WI38 (cell line): ENCODE measurements at regions not wholly inside any gene's neighbourhood (a gene's known extent, or its start where the extent isn't known, plus 50 kb on each side); places are given as distances from the start of the nearest gene placed in this dataset.
"Not testable (repeated sequence)": the region's sequence is repeated elsewhere in the genome, so short reads cannot be mapped to it uniquely, and the experiment has no call there.

ENCODE experiments used
- H3K4me3 ChIP-seq: 2 replicates; pipeline ENCODE4 v1.5.1; 2011; ENCODE audit warnings: low read depth, mild to moderate bottlenecking, control low read depth, low read length
- TF ChIP-seq, protein P1 (sequence below): IDR thresholded peaks from 2 replicates; pipeline ENCODE4 v1.5.1; 2012; ENCODE audit warnings: low read depth, mild to moderate bottlenecking, control low read depth, low read length

DNA sequence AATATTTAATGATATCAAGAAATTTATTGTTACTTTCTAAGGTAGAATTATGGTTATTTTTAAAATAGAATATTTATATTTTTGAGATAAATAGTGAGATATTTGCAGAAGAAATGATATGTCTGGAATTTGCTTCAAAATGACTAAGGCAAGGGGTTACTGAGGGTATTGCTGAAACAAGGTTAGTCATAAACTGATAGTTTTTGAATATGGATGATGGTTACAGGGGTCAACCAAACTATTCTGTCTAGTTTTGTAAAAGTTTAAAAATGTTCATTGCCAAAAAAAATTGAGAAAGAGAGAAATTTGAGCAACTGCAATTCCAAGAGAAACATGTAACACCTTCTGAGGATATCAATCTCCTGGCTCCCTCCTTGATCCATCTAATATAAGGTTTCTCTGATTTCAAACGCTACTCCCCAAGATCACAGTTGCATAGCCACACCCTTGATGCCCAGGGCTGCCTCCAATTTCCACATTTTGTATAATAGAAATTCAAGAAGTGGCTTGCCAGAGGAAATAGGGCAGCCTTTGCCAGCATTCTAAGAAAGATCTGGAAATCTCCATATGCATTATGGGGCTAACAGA lies 159.4 kb upstream of the NAMPT start:
- TF ChIP-seq, protein P1, sequence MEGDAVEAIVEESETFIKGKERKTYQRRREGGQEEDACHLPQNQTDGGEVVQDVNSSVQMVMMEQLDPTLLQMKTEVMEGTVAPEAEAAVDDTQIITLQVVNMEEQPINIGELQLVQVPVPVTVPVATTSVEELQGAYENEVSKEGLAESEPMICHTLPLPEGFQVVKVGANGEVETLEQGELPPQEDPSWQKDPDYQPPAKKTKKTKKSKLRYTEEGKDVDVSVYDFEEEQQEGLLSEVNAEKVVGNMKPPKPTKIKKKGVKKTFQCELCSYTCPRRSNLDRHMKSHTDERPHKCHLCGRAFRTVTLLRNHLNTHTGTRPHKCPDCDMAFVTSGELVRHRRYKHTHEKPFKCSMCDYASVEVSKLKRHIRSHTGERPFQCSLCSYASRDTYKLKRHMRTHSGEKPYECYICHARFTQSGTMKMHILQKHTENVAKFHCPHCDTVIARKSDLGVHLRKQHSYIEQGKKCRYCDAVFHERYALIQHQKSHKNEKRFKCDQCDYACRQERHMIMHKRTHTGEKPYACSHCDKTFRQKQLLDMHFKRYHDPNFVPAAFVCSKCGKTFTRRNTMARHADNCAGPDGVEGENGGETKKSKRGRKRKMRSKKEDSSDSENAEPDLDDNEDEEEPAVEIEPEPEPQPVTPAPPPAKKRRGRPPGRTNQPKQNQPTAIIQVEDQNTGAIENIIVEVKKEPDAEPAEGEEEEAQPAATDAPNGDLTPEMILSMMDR: no peak
- H3K4me3 ChIP-seq: no peak overlapping the region

DNA sequence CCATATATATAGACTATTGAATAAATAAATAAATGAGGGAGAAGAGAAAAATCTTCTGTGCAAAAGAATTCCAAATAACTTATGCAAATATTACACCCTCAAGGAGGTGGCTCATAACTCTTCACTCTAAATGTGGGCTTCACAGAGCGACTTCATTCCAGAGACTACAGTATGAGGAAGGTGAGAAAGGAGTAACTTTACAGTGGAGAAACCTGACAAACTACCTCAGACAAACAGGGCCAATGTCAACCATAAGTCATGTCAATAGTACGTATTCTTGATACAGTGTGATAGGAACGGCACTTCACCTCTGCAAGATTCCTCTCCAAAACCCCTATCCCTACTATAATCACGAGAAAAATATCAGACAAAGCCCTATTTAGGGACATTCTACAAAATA lies 158.4 kb upstream of the NAMPT start:
- TF ChIP-seq, protein P1: no peak
- no peak overlapping the region for H3K4me3 ChIP-seq

DNA sequence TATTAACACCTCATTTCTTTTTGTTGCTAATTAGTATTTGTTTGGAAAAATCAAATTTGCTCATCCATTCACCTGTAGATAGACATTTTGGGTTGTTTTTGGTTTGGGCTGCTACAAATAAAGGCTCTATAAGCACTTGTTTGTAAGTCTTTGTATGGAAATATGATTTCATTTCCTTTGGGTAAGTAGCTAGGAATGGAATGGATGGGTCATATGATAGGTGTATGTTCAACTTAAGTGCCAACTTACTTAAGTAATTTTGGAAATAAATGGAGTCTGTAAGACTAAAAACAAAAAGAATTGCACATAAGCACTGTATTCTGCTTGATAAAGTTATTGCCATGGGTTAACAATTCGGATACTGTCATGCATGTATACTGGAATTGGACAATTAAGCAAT lies 157.7 kb upstream of the NAMPT start:
- H3K4me3 ChIP-seq: no peak overlapping the region
- TF ChIP-seq, protein P1: no peak

DNA sequence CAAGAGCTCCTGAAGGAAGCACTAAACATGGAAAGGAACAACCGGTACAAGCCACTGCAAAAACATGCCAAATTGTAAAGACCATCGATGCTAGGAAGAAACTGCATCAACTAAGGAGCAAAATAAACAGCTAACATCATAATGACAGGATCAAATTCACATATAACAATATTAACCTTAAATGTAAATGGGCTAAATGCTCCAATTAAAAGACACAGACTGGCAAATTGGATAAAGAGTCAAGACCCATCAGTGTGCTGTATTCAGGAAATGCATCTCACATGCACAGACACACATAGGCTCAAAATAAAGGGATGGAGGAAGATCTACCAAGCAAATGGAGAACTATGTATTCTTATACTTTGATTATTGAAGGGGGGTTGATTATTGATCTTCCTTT lies 156.6 kb upstream of the NAMPT start:
- not testable (repeated sequence) for H3K4me3 ChIP-seq

DNA sequence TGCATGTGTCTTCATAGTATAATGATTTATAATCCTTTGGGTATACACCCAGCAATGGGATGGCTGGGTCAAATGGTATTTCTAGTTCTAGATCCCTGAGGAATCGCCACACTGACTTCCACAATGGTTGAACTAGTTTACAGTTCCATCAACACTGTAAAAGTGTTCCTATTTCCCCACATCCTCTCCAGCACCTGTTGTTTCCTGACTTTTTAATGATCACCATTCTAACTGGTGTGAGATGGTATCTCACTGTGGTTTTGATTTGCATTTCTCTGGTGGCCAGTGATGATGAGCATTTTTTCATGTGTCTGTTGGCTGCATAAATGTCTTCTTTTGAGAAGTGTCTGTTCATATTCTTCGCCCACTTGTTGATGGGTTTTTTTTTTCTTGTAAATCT lies 152.2 kb upstream of the NAMPT start:
- not testable (repeated sequence) for H3K4me3 ChIP-seq

DNA sequence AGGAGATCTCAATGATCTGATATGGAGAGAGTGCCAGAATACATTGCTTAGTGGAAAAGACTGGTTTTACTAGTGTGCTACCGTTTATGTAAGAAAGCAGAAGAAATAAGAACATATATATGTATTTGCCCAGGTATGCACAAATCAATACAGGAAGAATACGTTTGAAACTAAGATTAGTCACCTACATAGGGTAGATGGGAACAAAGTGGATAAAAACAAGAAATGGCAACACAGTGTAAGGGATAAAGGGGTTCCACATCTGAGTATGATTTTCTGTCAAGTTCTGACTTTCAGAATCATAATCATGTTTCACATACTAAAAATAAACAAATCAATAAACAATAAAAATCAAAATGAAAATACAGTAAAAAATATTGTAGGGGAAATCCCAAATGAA lies 148.6 kb upstream of the NAMPT start:
- TF ChIP-seq, protein P1: no peak
- H3K4me3 ChIP-seq: no peak overlapping the region

DNA sequence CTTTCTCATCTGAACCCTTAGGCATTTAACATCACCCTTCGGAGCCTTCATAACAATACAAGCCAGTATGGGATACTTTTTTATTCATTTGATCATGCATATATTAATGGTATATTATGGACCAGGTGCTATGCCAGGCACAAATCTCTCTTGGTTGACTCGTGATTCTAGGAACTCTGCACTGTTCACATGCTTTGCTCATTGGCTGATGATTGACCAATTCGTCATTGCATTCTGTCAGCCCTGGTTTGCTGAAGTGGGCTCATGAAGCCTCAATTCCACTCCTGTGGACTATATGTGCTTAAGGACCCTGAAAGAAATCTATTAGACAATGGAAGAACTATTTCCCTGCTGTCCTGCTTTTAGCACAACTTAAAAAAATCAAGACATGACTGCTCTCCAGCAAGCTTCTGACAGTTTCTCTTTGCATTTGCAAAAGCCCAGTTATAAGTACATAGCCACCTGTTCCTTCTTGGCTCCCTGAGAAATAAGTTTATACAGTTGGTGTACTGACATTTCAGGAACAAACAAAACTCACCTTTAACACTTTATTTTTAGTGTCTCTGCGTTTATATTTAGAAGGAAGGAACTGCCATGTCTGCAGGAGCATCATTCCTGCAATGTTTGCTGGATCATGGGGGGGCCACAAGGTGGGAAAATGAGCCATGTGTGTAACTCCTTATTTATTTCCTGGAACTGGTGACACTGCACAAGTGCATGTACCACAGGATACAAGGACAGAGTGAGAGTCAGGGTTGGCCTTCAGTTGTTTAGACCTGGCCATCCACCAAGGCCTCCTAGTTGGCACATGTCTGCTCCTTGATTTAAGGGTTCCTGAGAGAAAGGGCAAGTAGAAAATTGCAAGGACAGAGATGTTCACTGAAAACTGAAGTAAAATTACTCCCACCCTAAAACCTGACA lies 146.0 kb upstream of the NAMPT start:
- TF ChIP-seq, protein P1: no peak
- H3K4me3 ChIP-seq: no peak overlapping the region

DNA sequence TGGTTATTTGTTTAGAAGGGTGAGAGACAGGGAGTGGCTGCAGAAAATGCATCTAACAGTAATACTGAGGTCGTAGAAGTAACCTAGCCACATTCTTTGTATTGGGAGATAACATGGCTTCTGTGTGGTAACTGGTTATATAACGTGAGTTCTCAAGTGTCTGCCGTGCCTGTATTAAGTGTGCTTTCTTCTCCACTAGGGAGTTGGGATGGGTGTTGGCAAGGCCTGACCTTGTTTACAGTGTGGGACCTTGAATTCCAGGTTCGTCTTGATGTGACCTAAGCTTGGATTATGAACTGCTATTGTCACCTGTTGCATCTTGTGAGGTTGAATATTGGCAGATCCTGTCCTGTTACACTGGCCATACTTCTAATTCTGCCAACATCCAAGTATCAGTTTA lies 145.3 kb upstream of the NAMPT start:
- no peak overlapping the region for H3K4me3 ChIP-seq
- TF ChIP-seq, protein P1: no peak
